Body of pancreas (tissue), 4 donors: ENCODE measurements at regions not wholly inside any gene's neighbourhood (a gene's known extent, or its start where the extent isn't known, plus 50 kb on each side); places are given as distances from the start of the nearest gene placed in this dataset.

Source experiments
- POLR2A ChIP-seq, 3 donors: fragments of 450-650 bp; IDR thresholded peaks; one replicate each; pipeline ENCODE4 v1.6.1; 2016; ENCODE audit warnings: antibody characterized with exemption in 3 of 3, mild to moderate bottlenecking in 2 of 3
- TF ChIP-seq, protein P1 (sequence below), 7 experiments: fragments of 450-650 bp in 4 of 7; fragments of 200-600 bp in 3 of 7; sonication (generic) in 3 of 7; IDR thresholded peaks; one replicate each; pipeline ENCODE4 v1.5.1; 2016 to 2019; ENCODE audit warnings: antibody characterized with exemption in 7 of 7

DNA sequence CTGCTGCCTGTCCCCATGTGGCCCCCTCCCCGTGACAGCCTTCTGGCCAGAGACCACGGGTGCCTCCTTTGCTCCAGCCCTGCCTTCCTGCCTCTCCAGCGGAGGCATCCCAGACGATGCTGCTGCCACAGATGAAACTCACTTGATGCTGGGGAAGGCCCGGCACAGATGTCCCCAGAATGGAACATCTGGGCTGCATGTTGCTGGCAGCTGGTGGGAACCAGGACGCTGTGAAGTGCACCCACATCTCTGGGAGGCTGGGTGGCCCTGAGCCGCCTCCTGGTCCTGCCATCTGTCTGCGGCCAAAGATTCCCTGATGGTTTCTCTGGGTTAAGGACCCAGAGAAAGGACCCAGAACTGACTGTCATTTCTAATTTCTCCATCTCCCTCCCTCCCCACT, 51.9 kb upstream of the PTPRS start:
- TF ChIP-seq, protein P1, sequence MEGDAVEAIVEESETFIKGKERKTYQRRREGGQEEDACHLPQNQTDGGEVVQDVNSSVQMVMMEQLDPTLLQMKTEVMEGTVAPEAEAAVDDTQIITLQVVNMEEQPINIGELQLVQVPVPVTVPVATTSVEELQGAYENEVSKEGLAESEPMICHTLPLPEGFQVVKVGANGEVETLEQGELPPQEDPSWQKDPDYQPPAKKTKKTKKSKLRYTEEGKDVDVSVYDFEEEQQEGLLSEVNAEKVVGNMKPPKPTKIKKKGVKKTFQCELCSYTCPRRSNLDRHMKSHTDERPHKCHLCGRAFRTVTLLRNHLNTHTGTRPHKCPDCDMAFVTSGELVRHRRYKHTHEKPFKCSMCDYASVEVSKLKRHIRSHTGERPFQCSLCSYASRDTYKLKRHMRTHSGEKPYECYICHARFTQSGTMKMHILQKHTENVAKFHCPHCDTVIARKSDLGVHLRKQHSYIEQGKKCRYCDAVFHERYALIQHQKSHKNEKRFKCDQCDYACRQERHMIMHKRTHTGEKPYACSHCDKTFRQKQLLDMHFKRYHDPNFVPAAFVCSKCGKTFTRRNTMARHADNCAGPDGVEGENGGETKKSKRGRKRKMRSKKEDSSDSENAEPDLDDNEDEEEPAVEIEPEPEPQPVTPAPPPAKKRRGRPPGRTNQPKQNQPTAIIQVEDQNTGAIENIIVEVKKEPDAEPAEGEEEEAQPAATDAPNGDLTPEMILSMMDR (IDR thresholded peaks at IDR 0.05) = no peak
- no peak for TF ChIP-seq POLR2A (IDR thresholded peaks at IDR 0.05)
